HL-60 (cell line): ENCODE measurements at regions not wholly inside any gene's neighbourhood (a gene's known extent, or its start where the extent isn't known, plus 50 kb on each side); places are given as distances from the start of the nearest gene placed in this dataset.

Experiments
- DNase-seq, 2 experiments: peaks; one replicate each; pipeline ENCODE4 v3.0.0-alpha.2; 2010 to 2020; ENCODE audit warnings: low read depth in 1 of 2, low spot score in 1 of 2
- H3K27ac ChIP-seq: fragments of 250-450 bp; sonication (Bioruptor Pico); replicated peaks from 2 replicates; pipeline ENCODE4 v1.5.1; 2020; ENCODE audit warnings: mild to moderate bottlenecking, moderate library complexity
- H3K27me3 ChIP-seq: fragments of 250-450 bp; sonication (Bioruptor Pico); 2 replicates; pipeline ENCODE4 v1.5.1; 2021; ENCODE audit warnings: mild to moderate bottlenecking, moderate library complexity; ENCODE audit not compliant: insufficient read depth, poor library complexity, severe bottlenecking
- H3K4me3 ChIP-seq: replicated peaks from 2 replicates; pipeline ENCODE4 v1.5.1; 2011; ENCODE audit warnings: mild to moderate bottlenecking, control low read depth, low read length; ENCODE audit not compliant: insufficient read depth
- CTCF ChIP-seq: IDR thresholded peaks from one replicate; pipeline ENCODE4 v1.5.1; 2011; ENCODE audit warnings: low read length, control low read depth, inconsistent platforms; ENCODE audit not compliant: insufficient read depth
- GABPA ChIP-seq: IDR thresholded peaks from 2 replicates; pipeline ENCODE4 v1.6.1; 2012; ENCODE audit warnings: low read depth
- POLR2AphosphoS5 ChIP-seq: IDR thresholded peaks from 2 replicates; pipeline ENCODE4 v1.6.1; 2012; ENCODE audit warnings: low read depth
- REST ChIP-seq: IDR thresholded peaks from 2 replicates; pipeline ENCODE4 v1.6.1; 2012; ENCODE audit warnings: low read depth; ENCODE audit not compliant: insufficient replicate concordance
- SPI1 ChIP-seq: IDR thresholded peaks from 2 replicates; pipeline ENCODE4 v1.6.1; 2012; ENCODE audit warnings: low read depth, mild to moderate bottlenecking, borderline replicate concordance

- TF ChIP-seq GABPA (no peak), CTCF (no peak), SPI1 (no peak), POLR2AphosphoS5 (no peak), REST (no peak)
- no peak for DNase-seq
- H3K4me3 ChIP-seq = no peak overlapping the region
- no peak overlapping the region for H3K27ac ChIP-seq
- H3K27me3 ChIP-seq = no peaks in the 10 kb centered on the region
Observed at GRCh38 chr3:154496540-154496939, 66.5 kb upstream of the GPR149 start.

- Histone ChIP-seq H3K27me3 (no peaks in the 10 kb centered on the region), H3K27ac (no peak overlapping the region), H3K4me3 (no peak overlapping the region)
- DNase-seq = no peak
- TF ChIP-seq REST (no peak), POLR2AphosphoS5 (no peak), CTCF (no peak), SPI1 (no peak), GABPA (no peak)
Observed at GRCh38 chr3:154486949-154487348, 57.0 kb upstream of the GPR149 start.

- TF ChIP-seq GABPA = no peak
- TF ChIP-seq REST = no peak
- TF ChIP-seq POLR2AphosphoS5 = no peak
- H3K4me3 ChIP-seq = no peak overlapping the region
- no peaks in the 10 kb centered on the region for H3K27me3 ChIP-seq
- no peak for DNase-seq
- H3K27ac ChIP-seq = no peak overlapping the region
Observed at GRCh38 chr3:154482507-154482906, 52.5 kb upstream of the GPR149 start.

- no peak for DNase-seq
- TF ChIP-seq SPI1 = no peak
- no peak for TF ChIP-seq POLR2AphosphoS5
- TF ChIP-seq REST = no peak
- no peak for TF ChIP-seq GABPA
- TF ChIP-seq CTCF = no peak
- H3K27me3 ChIP-seq = no peaks in the 10 kb centered on the region
- H3K4me3 ChIP-seq = no peak overlapping the region
- no peak overlapping the region for H3K27ac ChIP-seq
Observed at GRCh38 chr3:154480033-154480432, 50.0 kb upstream of the GPR149 start.
